Endothelial cell of umbilical vein (primary cell): ENCODE measurements at regions not wholly inside any gene's neighbourhood (a gene's known extent, or its start where the extent isn't known, plus 50 kb on each side); places are given as distances from the start of the nearest gene placed in this dataset.

Experiments
- CTCF ChIP-seq, 2 donors: IDR thresholded peaks; 1 replicate in 1 of 2; 2 replicates in 1 of 2; pipeline ENCODE4 v1.5.1; 2011; ENCODE audit warnings: low read length in 2 of 2, mild to moderate bottlenecking in 2 of 2, moderate library complexity in 2 of 2, control low read depth in 1 of 2, inconsistent platforms in 1 of 2, low read depth in 1 of 2; ENCODE audit not compliant: insufficient read depth in 1 of 2; ENCODE audit errors: extremely low read depth in 1 of 2
- EZH2 ChIP-seq: IDR thresholded peaks from 2 replicates; pipeline ENCODE4 v1.6.1; 2012; ENCODE audit warnings: borderline replicate concordance, low read depth, mild to moderate bottlenecking, moderate library complexity, low read length, inconsistent platforms; ENCODE audit not compliant: severe bottlenecking
- MAX ChIP-seq: IDR thresholded peaks from 2 replicates; pipeline ENCODE4 v1.6.1; 2011; ENCODE audit not compliant: insufficient read depth, insufficient read length
- POLR2A ChIP-seq: IDR thresholded peaks from 2 replicates; pipeline ENCODE4 v1.6.1; 2012; ENCODE audit warnings: low read depth, mild to moderate bottlenecking, control low read depth, low read length
- POLR2AphosphoS5 ChIP-seq: IDR thresholded peaks from 2 replicates; pipeline ENCODE4 v1.6.1; 2012; ENCODE audit warnings: low read depth, mild to moderate bottlenecking, control low read depth, low read length, moderate library complexity; ENCODE audit not compliant: insufficient read depth

- TF ChIP-seq CTCF (IDR thresholded peaks at IDR 0.05; ENCODE audit: extremely low read depth in 1 of 2, insufficient read depth in 1 of 2, low read depth in 1 of 2, low read length in 2 of 2) (no peak), MAX (no peak), POLR2A (no peak), EZH2 (no peak), POLR2AphosphoS5 (no peak)
Observed at GRCh38 chr17:68103148-68103547, 67.6 kb downstream of the KPNA2 start.
